ENCODE measurements at regions not wholly inside any gene's neighbourhood (a gene's known extent, or its start where the extent isn't known, plus 50 kb on each side); places are given as distances from the start of the nearest gene placed in this dataset.

- TF ChIP-seq NRF1 (conservative IDR thresholded peaks at IDR 0.05 in 1 of 2, IDR thresholded peaks at IDR 0.05 in 1 of 2) (no peak), ZNF668 (CRISPR knock-in tag; IDR thresholded peaks at IDR 0.05) (no peak), NCOA4 (IDR thresholded peaks at IDR 0.05; ENCODE audit: partially characterized antibody) (no peak), MTF1 (CRISPR knock-in tag; IDR thresholded peaks at IDR 0.05; ENCODE audit: borderline replicate concordance) (no peak), ATF7 (IDR thresholded peaks at IDR 0.05) (peak; percentile 64; the same call in 1 of the 2 replicates), ZNF395 (CRISPR knock-in tag; IDR thresholded peaks at IDR 0.05) (peak; percentile 69; the same call in 1 of the 2 replicates), SIX5 (IDR thresholded peaks at IDR 0.05; ENCODE audit: borderline replicate concordance in 1 of 2, insufficient read depth in 1 of 2, low read depth in 1 of 2, low read length in 2 of 2) (no peak), KDM4B (IDR thresholded peaks at IDR 0.05; ENCODE audit: borderline replicate concordance in 2 of 2, low read depth in 1 of 2) (no peak), NR2C2 (CRISPR knock-in tag; IDR thresholded peaks at IDR 0.05) (no peak), NR2C2 (tag; IDR thresholded peaks at IDR 0.05) (peak; percentile 51; the same call in 1 of the 2 replicates), ZNF592 (IDR thresholded peaks at IDR 0.05) (peak; percentile 93), HDAC3 (IDR thresholded peaks at IDR 0.05; ENCODE audit: borderline replicate concordance, partially characterized antibody) (peak; percentile 83), POLR2AphosphoS5 (IDR thresholded peaks at IDR 0.05; ENCODE audit: control insufficient read depth, insufficient read depth, low read depth, low read length) (peak; percentile 88), YY1 (IDR thresholded peaks at IDR 0.05; ENCODE audit: borderline replicate concordance in 1 of 3, control insufficient read depth in 1 of 3, extremely low read depth in 1 of 3, insufficient read depth in 3 of 3, insufficient read length in 1 of 3, insufficient replicate concordance in 2 of 3, low read depth in 1 of 3, low read length in 2 of 3) (no peak)
Observed at GRCh38 chrX:125404667-125405160, 85.0 kb downstream of the TEX13C start (continued).
